DOHH2 (cell line): ENCODE measurements at regions not wholly inside any gene's neighbourhood (a gene's known extent, or its start where the extent isn't known, plus 50 kb on each side); places are given as distances from the start of the nearest gene placed in this dataset.

Experiments
- H3F3A ChIP-seq: fragments of 200-600 bp; sonication (generic), shearing (Covaris generic); 2 replicates; pipeline ENCODE4 v1.6.0; 2016; ENCODE audit warnings: antibody characterized with exemption, mild to moderate bottlenecking; ENCODE audit not compliant: control insufficient read depth, insufficient read depth
- H3K27ac ChIP-seq: fragments of 200-600 bp; sonication (generic); 2 replicates; pipeline ENCODE4 v1.5.1; 2014; ENCODE audit warnings: low read depth, mild to moderate bottlenecking, low read length, moderate library complexity
- H3K27me3 ChIP-seq: fragments of 200-600 bp; sonication (generic); 2 replicates; pipeline ENCODE4 v1.6.1; 2014; ENCODE audit warnings: mild to moderate bottlenecking, low read length, mixed read lengths; ENCODE audit not compliant: control insufficient read depth
- H3K36me3 ChIP-seq: fragments of 200-600 bp; sonication (generic); 2 replicates; pipeline ENCODE4 v1.6.1; 2014; ENCODE audit warnings: mild to moderate bottlenecking, low read length, moderate library complexity, mixed read lengths; ENCODE audit not compliant: control insufficient read depth
- H3K4me1 ChIP-seq: fragments of 200-600 bp; sonication (generic); 2 replicates; pipeline ENCODE4 v1.6.1; 2014; ENCODE audit warnings: mild to moderate bottlenecking, low read length, mixed read lengths; ENCODE audit not compliant: control insufficient read depth
- H3K4me2 ChIP-seq: fragments of 200-600 bp; sonication (generic); 2 replicates; pipeline ENCODE4 v1.6.0; 2014; ENCODE audit warnings: mild to moderate bottlenecking, low read length, moderate library complexity
- H3K4me3 ChIP-seq: fragments of 200-600 bp; sonication (generic); 2 replicates; pipeline ENCODE4 v1.5.1; 2014; ENCODE audit warnings: mild to moderate bottlenecking, low read length, mixed read lengths
- H3K79me2 ChIP-seq: fragments of 200-600 bp; sonication (generic); 2 replicates; pipeline ENCODE4 v1.6.1; 2014; ENCODE audit warnings: mild to moderate bottlenecking, low read length, mixed read lengths; ENCODE audit not compliant: control insufficient read depth
- H3K9me2 ChIP-seq: fragments of 200-600 bp; sonication (generic); replicated peaks from 2 replicates; pipeline ENCODE4 v1.6.1; 2014; ENCODE audit warnings: mild to moderate bottlenecking, low read length, mixed read lengths; ENCODE audit not compliant: control insufficient read depth
- H3K9me3 ChIP-seq: fragments of 200-600 bp; sonication (generic); 2 replicates; pipeline ENCODE4 v1.6.1; 2014; ENCODE audit warnings: antibody characterized with exemption, low read length, mixed read lengths; ENCODE audit not compliant: control insufficient read depth, insufficient read depth
- H4K20me1 ChIP-seq: fragments of 200-600 bp; sonication (generic); 2 replicates; pipeline ENCODE4 v1.6.0; 2014; ENCODE audit warnings: low read depth, mild to moderate bottlenecking, antibody characterized with exemption, low read length, moderate library complexity; ENCODE audit not compliant: control insufficient read depth, insufficient read depth
- EZH2phosphoT487 ChIP-seq: fragments of 200-600 bp; sonication (generic); IDR thresholded peaks from 2 replicates; pipeline ENCODE4 v1.6.1; 2017; ENCODE audit warnings: borderline replicate concordance, mild to moderate bottlenecking, antibody characterized with exemption, low read length, moderate library complexity, mixed read lengths
- TF ChIP-seq, protein P1 (sequence below): fragments of 200-600 bp; sonication (generic); IDR thresholded peaks from one replicate; pipeline ENCODE4 v1.5.1; 2014; ENCODE audit warnings: antibody characterized with exemption, mild to moderate bottlenecking, low read depth, low read length; ENCODE audit not compliant: poor library complexity, severe bottlenecking

DNA sequence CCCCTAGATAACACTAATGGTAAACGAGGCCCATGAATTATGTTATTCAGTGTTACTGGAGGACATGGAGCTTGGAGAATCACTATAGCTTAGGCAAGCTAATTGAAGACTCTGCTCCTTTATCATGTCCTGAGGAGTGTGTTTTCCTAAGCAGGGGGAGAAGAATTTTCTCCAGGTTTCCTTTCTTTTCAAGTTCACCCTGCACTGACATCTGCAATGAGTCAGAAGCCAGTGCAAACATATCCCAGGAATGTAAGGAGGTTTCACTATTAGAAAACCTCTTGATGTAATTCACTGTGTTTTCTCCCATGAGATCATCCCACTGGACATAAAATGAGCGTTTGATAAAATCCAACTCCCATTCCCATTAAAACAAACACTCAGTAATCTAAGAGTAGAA is 75.6 kb downstream of the DMRT2 start:
- Histone ChIP-seq H3K9me3 (no peaks in the 10 kb centered on the region), H3F3A (no peaks in the 10 kb centered on the region), H3K4me1 (no peaks in the 10 kb centered on the region), H3K4me3 (no peak overlapping the region), H3K27ac (no peak overlapping the region), H3K9me2 (no peaks in the 10 kb centered on the region), H4K20me1 (no peaks in the 10 kb centered on the region), H3K36me3 (no peaks in the 10 kb centered on the region), H3K27me3 (peaks cover 15% of the 10 kb centered on the region; the same call in 1 of the 2 replicates), H3K4me2 (no peak overlapping the region), H3K79me2 (no peaks in the 10 kb centered on the region)
- no peak for TF ChIP-seq EZH2phosphoT487
- TF ChIP-seq, protein P1, sequence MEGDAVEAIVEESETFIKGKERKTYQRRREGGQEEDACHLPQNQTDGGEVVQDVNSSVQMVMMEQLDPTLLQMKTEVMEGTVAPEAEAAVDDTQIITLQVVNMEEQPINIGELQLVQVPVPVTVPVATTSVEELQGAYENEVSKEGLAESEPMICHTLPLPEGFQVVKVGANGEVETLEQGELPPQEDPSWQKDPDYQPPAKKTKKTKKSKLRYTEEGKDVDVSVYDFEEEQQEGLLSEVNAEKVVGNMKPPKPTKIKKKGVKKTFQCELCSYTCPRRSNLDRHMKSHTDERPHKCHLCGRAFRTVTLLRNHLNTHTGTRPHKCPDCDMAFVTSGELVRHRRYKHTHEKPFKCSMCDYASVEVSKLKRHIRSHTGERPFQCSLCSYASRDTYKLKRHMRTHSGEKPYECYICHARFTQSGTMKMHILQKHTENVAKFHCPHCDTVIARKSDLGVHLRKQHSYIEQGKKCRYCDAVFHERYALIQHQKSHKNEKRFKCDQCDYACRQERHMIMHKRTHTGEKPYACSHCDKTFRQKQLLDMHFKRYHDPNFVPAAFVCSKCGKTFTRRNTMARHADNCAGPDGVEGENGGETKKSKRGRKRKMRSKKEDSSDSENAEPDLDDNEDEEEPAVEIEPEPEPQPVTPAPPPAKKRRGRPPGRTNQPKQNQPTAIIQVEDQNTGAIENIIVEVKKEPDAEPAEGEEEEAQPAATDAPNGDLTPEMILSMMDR: no peak

GRCh38 chr9:1128046-1128445 is 77.9 kb downstream of the DMRT2 start:
- Histone ChIP-seq H3K79me2 (no peaks in the 10 kb centered on the region), H3K4me1 (no peaks in the 10 kb centered on the region), H3K4me2 (no peak overlapping the region), H3F3A (no peaks in the 10 kb centered on the region), H3K27ac (no peak overlapping the region), H3K4me3 (no peak overlapping the region), H3K27me3 (peaks cover 15% of the 10 kb centered on the region; the same call in 1 of the 2 replicates), H3K36me3 (no peaks in the 10 kb centered on the region), H3K9me3 (no peaks in the 10 kb centered on the region), H4K20me1 (no peaks in the 10 kb centered on the region), H3K9me2 (no peaks in the 10 kb centered on the region)
- no peak for TF ChIP-seq EZH2phosphoT487
- TF ChIP-seq, protein P1: no peak

DNA sequence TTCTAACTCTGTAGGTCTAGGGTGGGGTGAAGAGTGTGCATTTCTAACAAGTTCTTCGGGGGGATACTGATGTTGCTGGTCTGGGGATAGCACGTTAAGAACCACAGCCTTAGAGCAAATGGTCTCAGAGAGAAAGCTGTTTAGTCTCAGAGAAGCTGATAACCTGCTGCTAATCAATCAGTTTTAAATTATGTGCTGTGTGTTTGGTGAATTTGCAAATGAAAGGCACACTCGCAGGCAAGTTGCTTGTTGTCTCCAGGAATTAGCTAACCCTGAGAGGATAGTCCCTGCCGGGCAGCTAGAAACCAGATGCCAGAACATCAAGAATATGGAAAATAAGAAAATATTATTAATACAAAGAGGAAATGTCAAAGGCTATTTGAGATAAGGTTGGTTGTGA is 79.2 kb downstream of the DMRT2 start:
- Histone ChIP-seq H3K9me2 (no peaks in the 10 kb centered on the region), H3K4me2 (no peak overlapping the region), H4K20me1 (no peaks in the 10 kb centered on the region), H3K4me1 (no peaks in the 10 kb centered on the region), H3K9me3 (no peaks in the 10 kb centered on the region), H3K4me3 (no peak overlapping the region), H3K79me2 (no peaks in the 10 kb centered on the region), H3K27me3 (peaks cover 15% of the 10 kb centered on the region; the same call in 1 of the 2 replicates), H3K27ac (no peak overlapping the region), H3K36me3 (no peaks in the 10 kb centered on the region), H3F3A (no peaks in the 10 kb centered on the region)
- TF ChIP-seq EZH2phosphoT487: no peak
- TF ChIP-seq, protein P1: no peak

DNA sequence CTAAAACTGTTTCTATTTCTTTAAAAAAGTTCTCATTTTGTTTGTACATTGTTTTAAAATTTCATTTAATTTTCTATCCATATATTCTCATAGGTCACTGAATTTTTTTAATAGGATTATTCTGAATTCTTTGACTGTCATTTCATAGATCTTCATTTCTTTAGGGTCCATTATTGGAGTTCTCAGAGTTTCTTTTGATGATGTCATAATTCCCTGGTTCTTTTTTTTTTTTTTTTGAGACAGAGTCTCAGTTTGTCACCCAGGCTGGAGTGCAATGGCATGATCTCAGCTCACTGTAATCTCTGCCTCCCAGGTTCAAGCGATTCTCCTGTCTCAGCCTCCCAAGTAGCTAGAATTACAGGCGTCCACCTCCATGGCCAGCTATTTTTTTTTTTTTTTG is 89.9 kb downstream of the DMRT2 start:
- no peak for TF ChIP-seq EZH2phosphoT487
- TF ChIP-seq, protein P1: no peak
- H3K36me3 ChIP-seq: no peaks in the 10 kb centered on the region
- H3K9me2 ChIP-seq: no peaks in the 10 kb centered on the region
- peaks cover 3% of the 10 kb centered on the region; the same call in 1 of the 2 replicates for H3K9me3 ChIP-seq
- no peaks in the 10 kb centered on the region for H3F3A ChIP-seq
- H4K20me1 ChIP-seq: no peaks in the 10 kb centered on the region
- no peaks in the 10 kb centered on the region for H3K79me2 ChIP-seq
- no peaks in the 10 kb centered on the region for H3K27me3 ChIP-seq
- no peak overlapping the region for H3K4me3 ChIP-seq
- no peaks in the 10 kb centered on the region for H3K4me1 ChIP-seq
- H3K27ac ChIP-seq: no peak overlapping the region
- H3K4me2 ChIP-seq: no peak overlapping the region
